SKM-1 (cell line): ENCODE measurements at regions not wholly inside any gene's neighbourhood (a gene's known extent, or its start where the extent isn't known, plus 50 kb on each side); places are given as distances from the start of the nearest gene placed in this dataset.

Experiments used
- DNase-seq: peaks from one replicate; lab custom pipeline; 2025; ENCODE audit not compliant: unreplicated experiment; lab: John Stamatoyannopoulos, UW

- DNase-seq = no peak
Observed at GRCh38 chr10:36256166-36256565, 614.1 kb upstream of the FZD8 start.

DNA sequence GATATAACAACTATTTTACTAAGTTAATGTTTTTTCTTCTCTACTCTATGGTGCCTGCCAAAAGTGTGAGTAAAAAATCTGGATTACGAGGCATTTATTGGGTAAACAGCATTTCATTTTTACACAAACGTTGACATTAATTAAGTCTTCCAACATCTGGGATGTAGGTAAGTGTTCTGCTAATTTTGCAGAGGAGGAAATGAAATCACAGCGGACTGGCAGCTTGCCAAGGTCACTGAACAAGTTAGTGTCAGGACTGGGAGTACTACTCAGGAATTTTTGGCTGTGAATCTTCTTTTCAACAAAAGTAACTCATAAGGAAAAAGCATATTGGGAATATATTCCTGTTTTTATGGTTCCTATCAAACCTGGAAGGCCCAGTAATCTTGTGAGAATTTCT, 612.1 kb upstream of the FZD8 start:
- DNase-seq = no peak

- no peak for DNase-seq
Observed at GRCh38 chr10:36253731-36254130, 611.6 kb upstream of the FZD8 start.

DNA sequence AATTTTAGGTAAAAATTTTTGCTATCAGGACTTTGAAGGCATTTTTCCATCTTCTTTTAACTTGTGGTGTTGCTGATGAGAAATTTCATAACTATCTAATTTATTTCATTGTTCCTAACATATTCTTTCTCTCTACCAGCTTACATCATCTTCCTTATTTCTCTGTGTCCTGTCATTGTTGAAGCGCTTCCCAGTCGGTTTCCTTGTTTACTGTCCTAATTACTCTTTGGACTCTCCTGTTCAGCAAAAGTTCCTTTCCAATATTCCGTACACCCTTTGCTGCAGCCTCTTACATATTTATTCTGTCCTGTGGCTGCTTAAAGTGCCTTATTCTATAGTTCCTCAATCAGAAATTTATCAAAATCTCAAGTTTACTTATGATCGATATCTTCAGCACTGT, 609.0 kb upstream of the FZD8 start:
- DNase-seq = no peak

- no peak for DNase-seq
Observed at GRCh38 chr10:36248304-36248981, 606.3 kb upstream of the FZD8 start.

DNA sequence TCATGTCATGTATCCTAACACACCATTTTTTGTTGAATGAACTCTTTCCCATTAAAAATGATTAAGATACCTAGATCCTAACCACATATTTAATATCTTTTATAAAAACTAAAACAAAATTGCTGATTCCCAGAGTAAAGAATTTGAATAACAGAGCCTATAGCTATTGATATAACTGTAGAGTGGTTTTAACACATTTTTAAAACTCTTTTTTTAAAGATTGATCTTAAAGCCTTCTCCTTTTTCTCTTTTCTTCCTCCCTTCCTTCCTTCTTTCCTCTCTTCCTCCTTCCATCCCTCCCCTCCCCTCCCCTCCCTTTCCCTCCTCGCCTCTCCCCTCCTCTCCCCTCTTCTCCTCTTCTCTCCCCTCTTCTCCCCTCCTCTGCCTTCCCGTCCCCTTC, 605.4 kb upstream of the FZD8 start:
- DNase-seq = no peak

GRCh38 chr10:36236931-36237330, 594.8 kb upstream of the FZD8 start:
- DNase-seq = no peak

DNA sequence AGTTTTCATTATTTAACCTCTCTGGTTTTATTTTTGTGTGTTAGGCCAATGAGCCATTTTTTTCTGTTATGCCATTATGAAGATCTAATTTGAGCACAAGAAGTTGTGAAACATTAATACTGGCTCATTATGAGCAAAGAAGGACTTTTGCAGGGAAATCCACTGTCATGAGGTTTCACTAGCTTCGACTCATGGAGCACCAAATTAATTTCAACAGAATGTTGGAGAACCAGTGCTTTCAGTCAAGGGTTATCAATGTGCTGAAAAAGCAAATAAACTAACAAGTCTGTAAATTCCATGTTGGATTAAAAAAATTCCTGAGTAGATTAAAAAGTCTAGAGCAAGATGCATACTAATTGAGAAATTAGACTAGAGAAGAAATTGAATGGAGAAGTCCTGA, 594.2 kb upstream of the FZD8 start:
- DNase-seq = no peak

GRCh38 chr10:36232935-36233334, 590.8 kb upstream of the FZD8 start:
- no peak for DNase-seq

DNA sequence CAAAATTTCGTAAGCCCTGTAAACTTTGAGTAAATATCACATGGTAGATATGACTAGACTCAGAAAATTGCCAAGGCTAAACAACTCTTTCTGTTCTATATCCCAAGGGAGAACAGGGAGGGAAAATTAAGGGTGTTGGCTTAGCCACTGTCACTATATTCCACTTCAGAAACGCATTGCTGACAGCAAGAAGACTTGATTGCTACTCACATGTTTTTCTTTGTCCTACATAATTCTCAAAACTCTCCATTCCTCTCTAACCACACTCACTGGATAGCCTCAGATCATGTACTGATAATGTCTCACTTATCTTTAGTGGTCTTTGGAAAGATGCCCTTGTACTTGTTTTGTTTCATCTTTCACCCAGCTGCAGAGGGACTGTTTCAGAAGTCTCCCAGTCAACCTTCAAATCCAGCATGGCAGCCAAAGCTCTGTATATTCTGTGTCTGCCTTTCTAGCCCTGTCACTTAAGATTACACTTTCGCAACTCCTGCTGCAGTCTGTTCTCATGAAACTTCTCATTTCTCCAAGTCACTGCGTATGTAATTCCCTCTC, 582.4 kb upstream of the FZD8 start:
- peak; percentile 11 for DNase-seq

- DNase-seq = no peak
Observed at GRCh38 chr10:36221101-36221500, 579.0 kb upstream of the FZD8 start.

DNA sequence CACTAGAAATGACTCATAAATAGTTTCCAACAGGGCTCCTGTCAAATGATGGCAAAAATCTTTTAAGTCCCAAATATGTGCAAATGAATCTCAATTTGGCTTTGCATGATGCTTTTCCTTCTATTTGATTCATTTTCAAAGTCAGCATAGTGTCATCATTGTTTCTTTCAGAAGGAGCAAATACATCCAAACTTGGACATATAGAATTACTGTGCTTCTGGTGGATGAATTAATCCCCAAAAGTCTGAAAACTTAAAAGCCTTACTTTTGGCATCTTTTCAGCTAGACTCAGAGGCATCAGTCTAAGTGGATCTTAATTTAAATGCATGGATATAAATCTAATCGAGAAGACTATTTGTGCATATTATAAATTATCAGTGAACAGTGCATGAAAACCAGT, 578.1 kb upstream of the FZD8 start:
- DNase-seq = no peak

DNA sequence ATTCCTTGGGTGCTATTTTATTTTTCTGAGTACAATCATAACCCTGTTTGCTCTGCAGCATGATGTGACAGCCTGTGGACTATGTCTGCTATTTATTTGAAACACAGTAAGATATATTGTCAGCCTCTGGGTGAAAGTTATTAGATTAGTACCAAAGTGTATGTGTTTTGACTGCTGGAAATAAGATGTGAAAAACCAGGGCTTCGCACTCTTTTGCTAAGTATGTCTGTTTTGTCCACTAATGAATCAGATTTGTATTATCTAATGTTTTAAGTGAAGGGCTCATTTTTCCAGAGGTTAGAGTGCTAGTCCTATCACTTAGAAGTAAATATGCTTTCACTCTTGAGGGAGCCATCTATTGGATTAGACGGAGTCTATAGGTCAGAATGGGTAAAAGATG, 569.8 kb upstream of the FZD8 start:
- DNase-seq = no peak

DNA sequence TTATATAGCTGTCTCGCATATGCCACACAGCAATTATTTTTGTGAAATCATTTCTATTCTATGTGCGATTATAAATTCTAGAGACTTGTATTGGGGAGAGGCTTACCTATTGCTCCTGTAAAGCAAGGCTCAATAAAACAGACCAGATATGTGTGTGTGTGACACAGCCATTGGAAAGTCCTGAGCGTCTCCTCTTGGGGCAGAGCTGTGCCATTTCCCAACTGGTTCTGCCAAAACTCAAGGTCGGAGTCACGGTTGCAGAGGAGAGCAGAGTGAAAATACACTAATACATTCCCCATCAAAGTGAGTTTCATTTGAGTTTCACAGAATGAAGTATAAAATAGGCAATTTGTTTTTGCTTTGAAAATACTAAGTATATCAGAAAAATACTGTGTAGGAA, 567.4 kb upstream of the FZD8 start:
- no peak for DNase-seq

DNA sequence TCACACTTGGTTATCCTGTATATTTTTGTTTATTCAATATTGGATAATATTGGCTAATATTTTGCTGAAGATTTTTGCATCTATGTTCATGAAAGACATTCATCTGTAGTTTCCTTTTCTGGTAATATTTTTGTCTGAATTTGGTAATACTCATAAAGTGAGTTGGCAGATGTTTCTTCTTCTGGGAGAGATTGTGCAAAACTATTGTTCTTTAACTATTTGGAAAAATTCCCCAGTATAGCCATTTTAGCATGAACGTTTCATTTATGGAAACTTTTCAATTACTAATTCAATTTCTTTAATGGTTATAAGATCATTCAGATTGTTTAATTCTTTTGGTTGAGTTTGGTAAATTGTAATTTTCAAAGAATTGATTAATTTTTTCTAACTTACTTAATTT, 560.8 kb upstream of the FZD8 start:
- DNase-seq = no peak

DNA sequence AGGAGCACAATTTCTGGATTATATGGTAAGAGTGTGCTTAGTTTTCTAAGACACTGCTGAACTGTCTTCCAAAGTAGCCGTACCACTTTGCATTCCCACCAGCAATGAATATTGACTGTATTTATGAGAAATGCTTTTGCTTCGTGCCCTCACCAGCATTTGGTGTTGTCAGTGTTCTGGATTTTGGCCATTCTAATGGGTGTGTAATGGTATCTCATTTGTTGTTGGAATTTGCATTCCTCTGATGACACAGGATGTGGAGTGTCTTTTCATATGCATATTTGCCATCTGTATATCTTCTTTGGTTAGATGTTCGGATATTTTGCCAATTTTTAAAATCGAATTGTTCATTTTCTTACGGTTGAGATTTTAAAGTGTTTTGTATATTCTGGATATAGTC, 558.5 kb upstream of the FZD8 start:
- no peak for DNase-seq

DNA sequence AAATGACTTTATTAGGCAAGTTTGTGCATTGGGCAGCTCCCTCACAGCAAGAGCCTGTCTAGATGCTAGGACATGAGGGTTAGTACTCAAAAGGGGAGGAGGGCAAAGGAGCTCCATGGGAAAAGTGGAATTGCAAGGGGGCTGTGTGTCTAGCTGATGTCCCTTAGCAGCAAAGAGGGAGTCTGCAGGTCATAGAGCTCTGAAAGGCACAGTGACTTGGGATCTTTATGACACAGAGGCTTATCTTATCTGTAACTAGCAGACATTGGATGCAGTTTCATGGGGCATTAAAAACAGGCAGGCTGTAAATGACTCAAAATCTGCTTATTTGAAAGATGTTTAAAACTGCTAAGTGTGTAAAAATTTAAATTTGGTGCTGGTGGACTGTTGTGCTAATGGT, 556.2 kb upstream of the FZD8 start:
- DNase-seq = no peak

DNA sequence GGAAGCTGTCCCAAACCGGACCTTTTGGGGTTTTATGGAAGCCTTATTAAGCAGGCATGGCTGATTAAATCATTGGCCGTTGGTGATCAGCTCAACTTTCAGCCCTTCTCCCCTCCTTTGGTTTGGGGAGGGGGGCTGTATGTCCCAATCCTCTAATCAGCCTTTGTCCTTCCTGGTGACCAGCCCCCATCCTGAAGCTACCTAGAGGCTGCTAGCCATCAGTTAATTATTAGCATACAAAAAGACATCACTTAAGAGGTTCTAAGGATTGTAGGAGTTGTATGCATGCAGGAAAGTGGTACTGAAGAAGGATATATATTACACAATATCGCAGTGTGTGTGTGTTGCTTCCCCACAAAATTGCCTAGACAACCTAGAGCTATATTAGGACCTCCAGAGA, 553.3 kb upstream of the FZD8 start:
- DNase-seq = no peak

- no peak for DNase-seq
Observed at GRCh38 chr10:36194276-36194675, 552.2 kb upstream of the FZD8 start.

DNA sequence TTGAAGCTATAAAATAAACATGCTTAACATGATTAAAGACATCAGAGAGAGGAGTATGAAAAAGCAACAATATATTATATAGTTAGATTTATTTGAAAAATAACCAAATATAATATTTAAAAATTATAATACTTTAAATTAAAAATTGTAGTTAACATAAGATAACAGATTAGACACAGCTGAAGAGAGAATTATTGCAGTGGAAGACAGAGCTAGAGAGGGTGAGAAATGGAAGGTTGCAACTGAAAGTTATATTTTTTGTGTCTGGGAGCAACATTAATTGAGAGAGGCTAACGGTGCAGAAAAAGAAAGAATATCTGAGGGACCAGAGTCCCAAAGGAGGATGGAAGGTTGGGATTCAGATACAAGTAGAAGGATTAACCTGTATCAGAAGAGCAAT, 548.9 kb upstream of the FZD8 start:
- DNase-seq = no peak

GRCh38 chr10:36188461-36188860, 546.4 kb upstream of the FZD8 start:
- DNase-seq = no peak

- DNase-seq = no peak
Observed at GRCh38 chr10:36188080-36188453, 546.0 kb upstream of the FZD8 start.

DNA sequence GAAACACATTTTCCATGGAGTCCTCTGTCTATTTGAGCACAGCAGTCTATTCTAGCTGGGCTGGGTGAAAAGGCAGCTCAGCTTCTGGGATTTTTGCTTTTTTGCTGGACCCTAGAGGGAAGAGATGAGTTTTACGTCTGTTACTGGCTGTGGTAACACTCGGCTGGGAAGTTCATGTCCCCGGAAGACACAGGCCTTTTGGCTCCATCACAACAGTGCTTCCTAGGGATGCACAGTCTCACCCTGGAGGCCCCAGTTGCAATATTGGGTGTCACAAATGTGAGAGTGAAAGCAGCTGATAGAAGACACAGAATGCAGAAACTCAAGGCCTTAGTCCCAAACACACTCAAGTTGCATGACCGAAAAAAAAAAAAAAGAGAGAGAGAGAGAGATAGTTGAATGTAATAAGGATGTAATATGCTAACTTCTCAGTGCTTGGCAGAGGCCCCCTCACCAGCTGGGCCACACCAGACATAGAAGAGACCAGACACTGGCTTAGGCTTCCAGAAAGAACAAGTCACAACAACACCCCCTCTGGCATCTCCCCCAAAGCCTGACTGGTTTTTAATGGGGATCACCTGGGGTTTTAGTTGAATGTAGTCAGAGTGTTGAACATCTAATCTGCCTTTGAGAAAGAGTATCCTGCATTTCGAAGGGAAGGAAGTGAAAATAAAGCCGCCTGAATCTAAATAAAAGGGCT, 545.4 kb upstream of the FZD8 start:
- no peak for DNase-seq
